HG03095 (cell line): ENCODE measurements at regions not wholly inside any gene's neighbourhood (a gene's known extent, or its start where the extent isn't known, plus 50 kb on each side); places are given as distances from the start of the nearest gene placed in this dataset.

Experiments used
- ATAC-seq: cut with Tn5 transposase; IDR thresholded peaks from one replicate; pipeline ENCODE4 v1.9.1; 2021; ENCODE audit warnings: moderate library complexity; ENCODE audit not compliant: unreplicated experiment

- ATAC-seq, result no peak
Observed at GRCh38 chr10:110396284-110396651, 91.5 kb upstream of the SMNDC1 start.

GRCh38 chr10:110397856-110398255 lies 93.1 kb upstream of the SMNDC1 start:
- ATAC-seq, result no peak

- ATAC-seq, result no peak
Observed at GRCh38 chr10:110398419-110399105, 93.8 kb upstream of the SMNDC1 start.

- ATAC-seq, result no peak
Observed at GRCh38 chr10:110399106-110399964, 94.6 kb upstream of the SMNDC1 start.

GRCh38 chr10:110399965-110400933 lies 95.5 kb upstream of the SMNDC1 start:
- ATAC-seq, result no peak

- ATAC-seq, result no peak
Observed at GRCh38 chr10:110401401-110402076, 96.2 kb upstream of the DUSP5 start.

- no peak for ATAC-seq
Observed at GRCh38 chr10:110402077-110402416, 95.7 kb upstream of the DUSP5 start.

- no peak for ATAC-seq
Observed at GRCh38 chr10:110403593-110403992, 94.1 kb upstream of the DUSP5 start.

GRCh38 chr10:110404413-110404812 lies 93.3 kb upstream of the DUSP5 start:
- ATAC-seq, result no peak

GRCh38 chr10:110404825-110405224 lies 92.9 kb upstream of the DUSP5 start:
- ATAC-seq, result no peak

GRCh38 chr10:110405380-110405779 lies 92.3 kb upstream of the DUSP5 start:
- no peak for ATAC-seq

- ATAC-seq, result no peak
Observed at GRCh38 chr10:110407301-110408170, 90.2 kb upstream of the DUSP5 start.

GRCh38 chr10:110408203-110408871 lies 89.4 kb upstream of the DUSP5 start:
- ATAC-seq, result no peak

GRCh38 chr10:110408943-110409342 lies 88.8 kb upstream of the DUSP5 start:
- ATAC-seq, result no peak

- ATAC-seq, result no peak
Observed at GRCh38 chr10:110409488-110409887, 88.2 kb upstream of the DUSP5 start.

GRCh38 chr10:110409926-110410325 lies 87.8 kb upstream of the DUSP5 start:
- ATAC-seq, result peak; percentile 45

GRCh38 chr10:110410329-110411046 lies 87.2 kb upstream of the DUSP5 start:
- no peak for ATAC-seq

GRCh38 chr10:110411047-110411410 lies 86.7 kb upstream of the DUSP5 start:
- no peak for ATAC-seq
